Renal pelvis (tissue), 1 donor: ENCODE measurements at regions not wholly inside any gene's neighbourhood (a gene's known extent, or its start where the extent isn't known, plus 50 kb on each side); places are given as distances from the start of the nearest gene placed in this dataset.

Source experiments
- DNase-seq: peaks from one replicate; pipeline ENCODE4 v3.0.0-alpha.2; 2013

DNA sequence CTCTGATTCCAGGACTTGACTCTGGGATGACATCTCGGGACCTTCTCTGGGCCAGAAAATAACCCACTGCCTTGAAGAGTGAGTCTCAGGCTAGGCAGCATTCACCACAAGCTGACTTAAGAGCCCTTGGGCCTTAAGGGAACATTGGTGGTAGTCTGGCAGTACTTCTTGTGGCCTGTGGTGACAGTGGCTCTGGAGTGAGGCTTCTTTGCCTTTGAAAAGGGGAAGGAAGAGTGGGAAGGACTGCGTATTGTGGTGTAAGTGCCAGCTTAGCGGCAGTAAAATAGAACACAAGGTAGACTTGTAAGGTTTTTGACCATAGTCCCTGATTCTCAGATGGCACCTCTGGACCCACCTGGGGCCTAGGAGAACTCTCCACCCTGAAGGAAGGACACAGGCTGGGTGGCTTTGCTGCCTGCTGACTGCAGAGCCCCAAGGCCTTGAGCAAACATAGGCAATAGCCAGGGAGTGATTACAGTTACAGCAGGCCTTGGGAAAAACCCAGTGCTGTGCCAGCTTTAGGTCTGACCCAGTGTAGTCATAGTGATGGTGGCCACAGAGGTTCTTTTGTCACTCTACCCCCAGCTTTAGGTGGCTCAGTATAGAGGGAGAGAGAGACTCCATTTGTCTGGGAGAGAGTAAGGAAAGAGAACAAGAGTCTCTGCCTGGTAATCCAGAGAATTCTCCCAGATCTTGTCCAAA, 483.9 kb downstream of the SH2D4B start:
- DNase-seq, result no peak

DNA sequence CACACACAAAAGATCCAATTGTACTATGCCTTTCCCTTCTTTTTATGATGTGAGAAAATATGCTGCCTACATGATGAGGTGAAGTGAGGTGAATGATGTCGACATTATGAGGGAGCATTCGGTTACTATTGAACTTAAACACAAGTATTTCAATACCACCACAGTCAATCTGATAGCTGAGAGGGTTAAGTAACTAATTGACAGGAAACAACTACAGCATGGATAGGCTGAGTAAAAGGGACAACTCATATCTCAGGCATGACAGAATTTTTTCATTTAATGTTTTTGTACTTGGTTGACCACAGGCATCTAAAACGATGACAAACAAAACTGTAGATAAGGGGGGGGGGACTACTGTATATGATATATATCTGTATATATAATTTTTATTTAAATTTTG, 488.9 kb downstream of the SH2D4B start:
- no peak for DNase-seq

DNA sequence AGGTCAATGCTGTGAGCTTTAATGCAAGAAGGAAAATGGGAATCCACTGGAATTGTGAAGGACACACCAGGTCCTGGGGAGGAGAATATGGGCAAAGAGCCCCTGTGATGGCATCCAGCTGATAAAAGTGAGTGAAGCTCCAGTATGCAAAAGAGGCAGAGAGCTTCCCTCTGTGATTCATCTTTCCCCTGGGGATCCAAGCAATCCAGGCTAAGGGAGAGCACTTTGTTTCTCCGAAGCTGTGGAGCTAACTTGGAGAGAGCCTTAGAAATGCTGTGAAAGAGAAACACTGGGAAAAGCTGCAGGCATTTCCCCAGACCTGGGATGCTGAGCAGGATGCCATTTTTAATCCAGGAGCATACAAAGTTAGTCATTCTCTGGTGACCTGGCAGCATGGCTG, 489.5 kb downstream of the SH2D4B start:
- no peak for DNase-seq

DNA sequence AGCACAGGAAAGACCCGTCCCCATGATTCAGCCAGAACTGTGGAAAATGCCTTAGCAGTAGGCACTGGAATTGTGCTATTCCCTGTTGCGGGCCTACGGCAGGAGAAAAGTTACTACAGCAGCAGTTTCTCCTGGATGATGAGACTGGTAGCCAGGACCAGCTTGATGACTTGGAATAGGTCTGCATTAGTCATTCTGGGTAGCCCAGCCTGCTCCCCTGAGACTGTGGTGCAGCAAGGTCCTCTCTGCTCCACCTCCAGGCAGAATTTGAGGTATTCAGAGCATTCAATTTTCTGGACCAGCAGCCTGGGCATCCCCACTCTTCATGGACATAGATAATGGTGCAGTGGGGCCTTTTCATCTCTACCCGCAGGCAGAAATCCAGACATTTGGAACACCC, 490.0 kb downstream of the SH2D4B start:
- no peak for DNase-seq

DNA sequence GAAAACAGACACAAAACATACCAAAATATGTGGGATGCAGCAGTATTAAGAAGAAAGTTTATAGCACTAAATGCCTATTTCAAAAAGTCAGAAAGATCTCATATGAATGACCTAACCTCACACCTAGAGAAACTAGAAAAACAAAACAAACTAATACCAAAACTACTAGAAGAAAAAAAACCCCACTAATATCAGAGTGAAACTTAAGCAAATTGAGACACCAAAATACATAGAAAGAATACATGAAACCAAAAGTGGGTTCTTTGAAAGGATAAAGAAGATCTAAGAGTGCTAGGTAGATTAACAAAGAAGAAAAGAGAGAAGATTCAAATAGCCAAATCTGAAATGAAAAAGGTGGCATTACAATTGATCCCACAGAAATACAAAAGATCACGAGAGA, 494.1 kb downstream of the SH2D4B start:
- no peak for DNase-seq

DNA sequence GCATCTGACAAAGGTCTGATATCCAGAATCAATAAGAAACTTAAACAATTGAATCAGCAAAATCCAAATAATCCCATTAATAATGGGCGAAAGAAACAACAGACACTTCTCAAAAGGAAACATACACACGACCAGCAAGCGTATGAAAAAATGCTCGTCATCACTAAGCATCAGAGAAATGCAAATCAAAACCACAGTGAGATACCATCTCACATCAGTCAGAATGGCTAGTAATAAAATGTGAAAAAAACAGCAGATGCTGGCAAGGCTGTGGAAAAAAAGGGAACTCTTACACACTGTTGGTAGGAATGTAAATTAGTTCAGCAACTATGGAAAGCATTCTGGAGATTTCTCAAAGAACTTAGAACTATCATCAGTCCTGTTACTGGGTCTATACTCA, 496.7 kb downstream of the SH2D4B start:
- no peak for DNase-seq

DNA sequence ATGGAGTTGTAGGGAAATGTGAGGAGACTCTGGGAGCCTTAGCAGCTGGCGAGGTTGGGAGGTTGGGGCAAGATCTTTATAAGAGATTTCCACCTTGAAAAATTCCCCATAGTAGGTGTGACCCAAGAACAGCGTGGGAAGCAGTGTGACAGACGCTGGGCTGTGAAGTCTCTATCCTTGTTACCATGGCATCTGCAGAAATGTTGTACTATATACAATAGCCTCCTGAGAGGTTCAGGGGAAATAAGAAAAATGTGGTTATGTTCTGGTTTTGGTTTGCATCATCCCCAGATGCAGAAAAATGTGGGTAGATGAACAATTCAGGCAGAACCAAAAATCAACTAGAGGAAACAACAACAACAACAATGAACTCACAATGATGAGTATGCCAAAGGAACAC, 498.6 kb downstream of the SH2D4B start:
- DNase-seq, result no peak

DNA sequence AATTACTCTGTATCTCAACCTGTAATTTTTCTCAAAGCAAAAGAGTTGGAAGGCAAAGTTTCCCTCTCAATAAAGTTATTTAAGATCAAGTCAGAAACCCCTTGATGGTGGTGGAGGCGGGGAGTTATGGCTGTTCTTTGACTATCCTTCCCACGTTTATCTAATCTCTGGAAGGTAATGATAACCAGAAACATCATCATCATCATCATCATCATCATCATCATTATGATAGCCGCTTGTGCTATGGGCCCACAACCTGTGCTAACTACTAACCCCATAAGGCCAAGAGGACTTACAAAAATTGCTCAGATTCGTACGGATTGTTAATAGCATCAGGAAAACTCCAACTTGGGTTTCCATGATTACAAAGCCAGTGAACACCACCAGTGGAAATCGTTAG, 502.3 kb downstream of the SH2D4B start:
- no peak for DNase-seq

DNA sequence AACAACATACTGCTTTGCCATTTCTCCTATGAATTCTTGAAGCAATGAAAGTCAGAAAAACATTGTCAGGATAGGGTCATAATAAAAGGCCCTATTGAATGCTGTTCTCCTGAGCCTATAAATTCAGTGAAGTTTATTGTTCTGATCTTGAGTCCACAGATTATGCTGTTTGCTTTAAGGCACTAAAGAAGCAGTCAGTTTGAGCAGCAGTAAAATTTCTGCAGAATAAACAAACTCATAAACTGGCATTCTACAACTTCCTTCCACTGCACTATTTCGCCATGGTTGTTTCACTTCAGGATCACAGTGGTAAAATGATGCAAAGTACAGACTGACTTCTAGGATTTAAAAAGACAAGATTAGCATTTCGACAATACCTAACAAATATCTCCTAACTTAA, 503.2 kb downstream of the SH2D4B start:
- no peak for DNase-seq

DNA sequence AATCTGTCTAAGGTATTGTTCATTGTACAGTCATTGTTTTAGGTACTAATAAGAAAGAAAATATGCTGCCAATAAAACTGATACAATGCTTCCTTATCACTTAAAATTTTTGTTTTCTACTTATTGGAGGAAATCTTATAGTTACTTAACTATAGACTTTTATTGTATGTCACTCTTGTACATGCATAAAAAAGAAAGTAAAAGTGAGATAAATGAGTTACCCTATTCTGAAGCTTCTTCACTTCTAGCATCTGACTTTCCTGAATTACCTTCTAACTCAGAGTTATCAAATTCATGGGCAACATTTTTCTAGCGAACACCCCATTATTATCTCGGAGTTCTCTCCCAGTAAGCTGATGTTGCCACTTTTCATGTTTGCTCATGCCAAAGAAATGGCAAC, 504.9 kb downstream of the SH2D4B start:
- DNase-seq, result no peak

DNA sequence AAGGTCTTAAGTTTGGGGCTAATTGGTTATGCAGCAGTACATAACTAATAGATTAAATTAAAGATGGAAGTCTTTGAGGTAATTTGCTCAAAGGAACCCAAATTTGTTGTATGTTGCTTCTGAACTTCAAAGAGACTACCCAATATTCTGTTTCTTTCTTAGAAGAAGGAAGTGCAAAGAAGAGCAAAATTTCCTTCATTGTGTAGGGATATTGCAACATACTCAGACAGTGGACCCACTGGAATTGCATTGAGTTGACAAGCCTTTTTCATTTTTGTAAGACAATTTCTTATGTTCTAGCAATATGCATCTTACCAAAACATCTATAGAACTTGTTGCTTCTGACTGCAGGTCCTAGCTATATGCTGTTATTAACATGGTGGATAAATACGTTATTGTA, 527.8 kb downstream of the SH2D4B start:
- DNase-seq, result no peak

DNA sequence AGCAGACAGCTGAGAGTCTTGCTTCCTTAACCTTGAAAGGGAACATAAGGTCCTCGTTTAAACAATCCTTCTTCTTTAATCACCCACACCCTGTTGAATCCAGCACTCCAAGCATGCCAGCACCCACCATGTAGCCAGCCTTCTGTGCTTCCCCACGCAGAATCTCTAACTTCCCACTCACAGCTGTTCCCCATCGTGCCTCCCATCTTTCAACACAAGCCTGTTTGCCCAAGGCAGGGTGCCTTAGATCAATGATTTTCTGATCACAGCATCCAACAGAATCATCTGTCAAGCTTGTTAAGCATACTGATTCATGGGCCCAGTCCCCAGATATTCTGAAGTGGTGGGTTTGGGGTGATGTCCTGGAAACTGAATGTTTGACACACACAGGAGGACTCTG, 530.8 kb downstream of the SH2D4B start:
- DNase-seq, result no peak

DNA sequence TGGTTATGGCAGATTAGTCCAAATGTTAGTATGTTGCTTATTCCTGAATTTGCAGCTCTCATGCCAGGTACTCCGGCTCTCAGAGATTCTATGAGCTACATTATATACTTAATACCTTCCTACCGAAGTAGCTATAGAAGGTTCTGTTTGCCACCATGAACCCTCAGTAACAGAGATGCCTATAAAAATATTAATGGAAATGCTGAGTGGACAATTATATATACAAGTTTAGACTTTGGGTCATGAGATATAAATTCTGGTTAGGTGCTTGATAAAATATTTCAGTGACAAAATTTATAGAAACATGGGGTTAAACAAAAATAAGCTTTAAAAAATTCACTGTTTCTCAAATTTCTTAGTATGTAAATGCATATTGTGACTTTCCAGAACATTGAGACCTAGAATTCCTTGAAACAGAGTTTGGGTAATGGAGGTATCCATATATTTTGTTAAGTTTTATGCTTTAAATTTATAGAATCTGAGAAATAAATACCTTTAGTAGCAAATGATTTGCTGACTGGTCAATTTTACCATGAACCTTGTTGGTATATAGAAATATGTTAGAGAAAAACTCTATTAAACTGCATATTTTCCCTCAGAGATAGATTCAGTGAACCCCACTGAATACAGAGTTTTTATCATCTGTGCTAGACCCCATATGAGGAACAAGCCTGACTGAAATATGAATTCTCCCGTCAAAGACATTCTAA, 533.5 kb downstream of the SH2D4B start:
- no peak for DNase-seq

DNA sequence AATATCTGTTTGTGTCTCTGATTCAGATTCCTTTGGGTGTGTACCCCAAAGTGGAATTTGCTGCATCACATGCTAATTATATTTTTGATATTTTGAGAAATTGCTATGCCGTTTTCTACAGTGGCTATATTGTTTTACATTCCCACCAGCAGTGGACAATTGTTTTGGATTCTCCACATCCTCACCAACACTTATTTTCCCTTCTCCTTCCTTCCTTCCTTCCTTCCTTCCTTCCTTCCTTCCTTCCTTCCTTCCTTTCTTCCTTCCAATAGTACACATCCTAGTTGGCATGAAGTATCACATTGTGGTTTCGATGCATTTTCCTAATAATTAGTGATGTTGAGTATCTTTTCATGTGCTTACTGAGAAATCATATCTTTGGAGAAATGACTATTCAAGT, 535.5 kb downstream of the SH2D4B start:
- no peak for DNase-seq

DNA sequence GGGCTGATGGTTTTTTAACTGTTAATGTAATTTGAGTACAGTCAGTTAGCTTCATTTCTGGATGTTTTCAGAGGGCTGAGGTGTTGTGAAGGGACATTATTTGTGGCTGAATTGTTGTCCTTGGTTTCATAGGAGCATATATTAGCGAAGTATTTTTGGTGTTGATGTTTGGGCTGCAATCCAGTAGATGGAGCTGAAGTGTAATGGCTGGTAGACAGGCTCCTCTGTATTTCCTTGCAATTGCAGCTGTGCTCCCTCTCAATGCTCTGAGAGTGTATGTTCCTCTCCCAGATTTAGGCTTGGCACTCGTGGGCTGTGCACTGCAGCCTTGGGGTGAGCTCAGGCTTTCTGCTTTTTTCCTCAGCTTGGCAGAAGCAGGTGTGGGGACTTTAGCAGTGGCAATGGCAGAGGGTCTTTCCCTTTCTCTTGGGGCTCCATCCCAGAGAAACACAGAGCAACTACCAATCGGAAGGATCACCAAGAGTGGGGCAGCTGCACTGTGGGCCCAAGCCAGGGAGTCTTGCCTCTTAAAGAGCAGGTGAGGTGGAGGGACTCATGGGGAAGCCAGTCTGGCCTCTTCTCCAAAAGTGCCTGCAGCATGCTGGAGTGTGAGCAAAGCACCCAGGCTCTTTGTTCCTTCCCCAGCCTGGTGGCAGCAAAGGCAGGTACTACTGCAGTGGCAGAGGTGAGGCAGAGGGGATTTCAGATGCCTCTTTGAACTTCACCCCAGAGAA, 544.4 kb downstream of the SH2D4B start:
- no peak for DNase-seq

DNA sequence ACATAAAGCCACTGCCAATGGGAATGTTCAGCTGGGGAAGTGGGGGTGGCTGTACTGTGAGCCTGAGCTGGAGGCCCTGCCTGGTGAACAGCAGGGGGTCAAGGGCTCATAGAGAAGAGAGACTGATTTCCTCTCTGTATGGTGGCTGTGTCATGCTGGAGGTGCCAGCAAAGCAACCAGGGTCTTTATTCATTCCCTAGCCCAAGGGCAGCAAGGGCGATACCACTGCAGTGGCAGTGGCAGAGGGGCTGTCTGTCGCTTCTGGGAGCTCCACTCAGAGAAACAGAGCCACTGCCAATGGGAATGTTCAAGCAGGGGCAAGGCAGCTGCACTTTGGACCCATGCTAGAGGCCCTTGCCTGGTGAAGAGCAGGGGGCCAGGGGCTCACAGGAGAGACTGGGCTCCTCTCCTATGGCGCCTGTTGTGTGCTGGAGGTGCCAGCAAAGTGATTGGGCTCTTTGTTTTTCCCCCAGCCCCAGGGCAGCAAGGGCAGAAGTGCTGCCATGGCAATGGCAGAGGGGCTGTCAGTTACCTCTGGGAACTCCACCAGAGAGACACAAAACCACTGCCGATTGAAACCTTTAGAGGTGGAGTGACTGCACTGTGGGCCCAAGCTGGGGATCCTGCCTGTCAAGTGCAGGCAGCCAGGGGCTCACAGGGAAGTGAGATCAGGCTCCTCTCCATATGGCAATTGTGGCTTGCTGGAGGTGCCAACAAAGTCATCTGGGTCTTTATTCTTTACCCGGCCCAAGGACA, 545.1 kb downstream of the SH2D4B start:
- no peak for DNase-seq

DNA sequence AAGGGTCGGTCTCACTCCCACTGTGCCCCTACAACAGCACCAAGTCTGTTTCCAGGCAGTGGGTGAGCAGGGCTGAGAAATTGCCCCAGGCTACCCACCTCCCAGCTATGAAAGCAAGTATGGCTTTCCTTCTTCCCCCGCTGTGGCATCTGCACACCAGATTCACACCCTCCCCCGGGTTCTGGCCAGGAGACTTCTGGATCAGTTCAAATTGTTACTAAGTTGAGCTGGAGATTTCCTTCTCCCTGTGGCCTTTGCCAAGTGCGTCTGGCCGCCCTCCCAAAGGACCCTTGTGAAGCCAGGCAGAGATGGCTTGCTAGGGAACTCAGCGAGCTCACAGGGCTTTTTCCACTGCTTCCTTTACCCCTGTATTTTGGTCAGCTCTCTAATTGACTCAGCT, 555.4 kb downstream of the SH2D4B start:
- no peak for DNase-seq

DNA sequence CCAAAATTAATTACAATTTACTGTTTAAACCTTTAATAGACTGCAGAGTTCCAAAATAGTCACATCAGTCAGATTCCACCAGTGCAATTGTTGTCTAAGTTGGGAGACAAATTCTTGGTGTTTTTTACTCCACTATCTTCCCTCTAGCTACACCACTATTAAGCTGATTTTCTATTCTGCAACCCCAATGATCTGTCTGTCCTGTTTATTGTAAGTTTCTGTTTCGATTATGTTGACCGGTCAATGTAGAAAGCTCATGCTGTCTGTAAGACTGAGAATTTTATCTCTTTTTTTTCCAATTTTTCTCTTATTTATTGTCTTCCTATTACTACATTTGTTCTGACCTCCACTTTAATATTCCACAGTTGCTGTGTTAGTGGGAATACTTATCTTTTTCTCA, 557.5 kb downstream of the SH2D4B start:
- no peak for DNase-seq

DNA sequence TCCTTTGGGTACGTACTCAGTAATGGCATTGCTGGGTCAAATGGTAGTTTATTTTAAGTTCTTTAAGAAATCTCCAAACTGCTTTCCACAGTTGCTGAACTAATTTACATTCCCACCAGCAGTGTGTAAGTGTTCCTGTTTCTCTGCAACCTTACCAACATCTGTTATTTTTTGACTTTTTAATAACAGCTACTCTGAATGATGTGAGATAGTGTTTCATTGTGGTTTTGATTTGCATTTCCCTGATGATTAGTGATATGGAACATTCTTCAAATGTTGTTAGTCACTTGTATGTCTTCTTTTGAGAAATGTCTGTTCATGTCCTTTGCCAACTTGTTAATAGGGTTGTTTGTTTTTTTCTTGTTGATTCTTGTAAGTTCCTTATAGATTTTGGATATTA, 558.9 kb downstream of the SH2D4B start:
- DNase-seq, result no peak

DNA sequence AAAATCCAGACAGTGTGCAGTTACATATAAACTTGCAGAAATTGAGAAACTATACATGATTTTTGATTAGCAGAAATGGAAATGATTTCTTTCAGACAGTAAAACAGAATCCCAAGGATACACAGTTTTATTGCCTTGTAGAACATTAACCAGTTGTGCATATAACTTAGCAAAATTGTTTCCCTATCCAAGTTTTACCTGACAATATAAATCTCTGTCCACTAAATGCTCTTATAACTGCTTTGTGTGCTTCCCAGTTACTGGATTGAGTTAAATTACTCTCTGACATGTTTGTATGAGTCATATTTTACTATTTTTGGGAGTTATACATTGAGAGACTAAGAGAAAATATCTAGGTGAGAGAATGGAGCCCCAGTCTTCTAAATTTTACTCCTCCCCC, 563.4 kb downstream of the SH2D4B start:
- DNase-seq, result no peak

DNA sequence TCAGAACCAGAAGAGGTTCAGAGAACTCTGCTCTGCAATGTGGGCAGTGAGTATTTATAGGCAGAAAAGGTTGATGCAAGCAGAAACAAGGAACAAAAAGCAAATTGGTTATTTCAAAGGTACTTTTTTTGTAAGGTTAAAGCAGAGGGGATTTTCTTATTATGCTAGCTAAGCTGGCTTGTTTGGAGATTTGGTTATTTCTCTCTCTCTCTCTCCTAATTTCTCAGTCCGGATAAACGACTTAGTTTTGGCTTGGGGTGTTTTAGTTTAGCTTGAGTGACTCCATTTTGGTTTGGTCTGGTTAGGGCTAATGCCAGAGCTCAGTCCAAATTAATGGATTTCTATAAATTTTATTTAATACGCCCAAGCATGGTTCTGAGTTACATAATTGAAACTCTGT, 566.8 kb downstream of the SH2D4B start:
- DNase-seq, result no peak

DNA sequence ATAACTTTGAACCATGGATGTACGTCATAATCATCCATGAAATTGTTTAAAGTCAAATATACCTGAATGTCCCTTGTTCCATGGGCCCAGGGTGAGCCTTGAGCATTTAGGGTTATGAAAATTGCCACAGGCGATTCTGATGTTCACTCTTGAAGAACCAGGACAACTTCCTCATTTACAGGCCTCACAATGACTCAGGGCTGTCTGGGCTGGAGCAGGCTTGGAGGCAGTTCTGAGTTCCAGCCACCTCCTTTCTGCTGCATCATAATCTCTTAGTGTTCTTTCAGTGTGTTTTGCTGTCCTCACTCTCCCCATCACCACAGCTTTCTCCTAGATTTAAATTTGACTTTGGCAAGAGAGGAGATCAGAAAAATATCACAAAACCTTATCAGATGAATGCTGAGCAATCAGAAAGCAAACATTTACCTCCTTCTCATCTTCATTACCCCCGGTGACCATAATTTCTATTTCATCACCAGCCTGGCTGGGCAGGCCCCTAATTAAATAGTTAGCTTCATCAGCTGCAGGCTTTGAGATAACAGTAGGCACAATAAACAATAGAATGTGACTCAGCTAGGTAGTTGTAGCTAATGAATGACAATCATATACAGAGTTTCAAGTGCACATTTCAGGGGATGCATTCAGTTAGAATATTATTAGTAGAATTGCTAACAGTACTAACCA, 571.0 kb downstream of the SH2D4B start:
- no peak for DNase-seq
